Middle frontal gyrus (tissue), 1 donor: ENCODE measurements at regions not wholly inside any gene's neighbourhood (a gene's known extent, or its start where the extent isn't known, plus 50 kb on each side); places are given as distances from the start of the nearest gene placed in this dataset.
"Not testable (repeated sequence)": the region's sequence is repeated elsewhere in the genome, so short reads cannot be mapped to it uniquely, and the experiment has no call there.

Experiments used
- DNase-seq: peaks from one replicate; pipeline ENCODE4 v3.0.0-alpha.2; 2015; ENCODE audit warnings: low spot score; ENCODE audit errors: extremely low spot score

DNA sequence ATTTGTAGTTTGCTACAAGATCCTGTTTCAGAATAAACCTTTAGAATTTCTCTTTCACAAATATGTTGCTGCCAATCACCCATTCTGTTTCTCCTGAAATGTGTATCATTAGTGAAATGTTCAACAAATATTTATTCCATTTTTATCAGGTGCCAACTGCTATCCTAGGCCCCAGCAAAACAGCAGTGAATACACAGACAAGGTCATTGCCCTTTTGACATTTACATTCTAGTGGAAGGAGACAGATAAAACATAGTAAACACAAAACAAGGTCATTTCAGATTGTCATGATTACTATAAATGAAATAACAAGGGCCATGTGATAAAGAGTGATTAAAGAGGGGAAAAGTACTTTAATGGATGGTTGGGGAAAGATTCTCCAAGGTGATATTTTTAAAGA is 404.8 kb upstream of the PHF14 start:
- DNase-seq: no peak

DNA sequence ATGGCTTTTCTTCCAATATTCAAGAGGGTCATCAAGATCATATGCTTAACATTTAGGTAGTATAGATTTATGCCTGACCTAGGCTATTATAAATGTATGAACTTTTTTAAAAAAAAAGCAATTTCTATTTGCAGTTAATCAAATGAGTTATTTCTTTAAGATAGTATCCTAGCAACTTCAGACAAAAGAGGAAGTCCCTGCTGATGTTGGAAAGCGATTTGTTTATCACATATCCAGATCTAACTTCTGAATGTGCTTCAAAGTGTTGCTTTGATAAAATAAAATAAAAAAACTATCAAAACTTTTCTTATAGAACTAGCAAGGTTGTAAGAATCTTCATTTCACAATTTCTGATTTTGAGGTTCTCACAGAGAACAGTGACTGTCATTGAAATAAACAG is 401.9 kb upstream of the PHF14 start:
- no peak for DNase-seq

DNA sequence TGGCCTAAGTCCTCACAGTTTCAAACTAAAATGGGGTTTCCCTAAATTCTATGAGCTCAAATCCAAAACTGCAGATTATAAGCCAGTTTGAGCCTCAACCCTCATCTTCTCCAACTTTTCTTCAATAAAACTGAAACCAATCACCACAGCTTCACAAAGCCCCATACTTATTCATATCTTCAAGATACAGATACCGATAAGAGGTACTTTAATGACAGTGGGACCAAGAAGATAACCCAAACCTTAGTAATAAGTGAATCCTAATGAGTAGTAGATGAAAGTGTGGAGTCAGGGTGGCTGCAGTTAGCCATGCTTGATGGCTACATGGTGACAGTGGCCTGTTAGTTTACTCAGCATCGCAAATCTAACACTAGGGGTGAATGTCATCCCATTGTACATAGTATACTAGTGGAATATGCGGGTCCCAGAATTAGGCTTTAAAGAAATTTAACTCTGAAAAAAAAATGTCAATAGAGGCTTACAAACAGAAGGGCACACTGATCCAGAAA is 395.8 kb upstream of the PHF14 start:
- no peak for DNase-seq

DNA sequence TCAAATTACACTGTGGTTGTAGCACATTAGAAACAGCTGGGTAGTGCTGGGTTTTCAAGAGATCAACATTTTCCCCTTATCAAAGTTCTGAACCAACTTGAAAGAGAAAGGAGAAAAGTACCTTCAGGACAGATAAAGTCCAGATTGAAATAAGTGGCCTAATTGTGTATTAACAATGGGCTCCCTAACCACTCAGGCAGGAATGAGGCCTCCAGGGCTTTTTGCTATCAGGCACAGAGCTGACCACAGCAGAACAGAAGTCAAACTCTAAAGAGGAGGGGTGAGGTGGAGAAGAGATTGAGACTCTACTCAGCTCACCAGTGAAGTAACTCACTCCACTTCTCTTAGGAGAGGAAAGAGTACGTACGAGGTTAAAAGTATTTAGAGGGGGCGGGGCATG is 394.1 kb upstream of the PHF14 start:
- DNase-seq: no peak

DNA sequence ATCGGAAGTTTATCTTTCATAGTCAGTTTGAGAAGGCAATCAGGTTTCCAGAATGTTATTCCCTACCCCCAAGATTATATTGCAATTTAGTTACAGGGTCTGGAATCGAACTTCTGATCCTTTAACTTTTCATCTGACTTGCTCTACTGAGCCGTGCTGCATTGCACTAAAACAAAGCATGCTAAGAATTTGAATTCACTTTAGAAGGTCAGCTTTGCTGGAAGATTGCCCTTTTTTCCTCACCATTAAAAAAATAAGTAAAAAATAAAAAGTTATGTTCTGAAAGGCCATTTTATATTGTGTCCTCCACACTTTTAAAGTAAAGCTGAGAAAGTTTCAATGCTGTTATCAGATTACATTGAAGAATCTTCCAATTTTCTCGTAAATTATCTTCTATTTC is 388.8 kb upstream of the PHF14 start:
- DNase-seq: no peak

DNA sequence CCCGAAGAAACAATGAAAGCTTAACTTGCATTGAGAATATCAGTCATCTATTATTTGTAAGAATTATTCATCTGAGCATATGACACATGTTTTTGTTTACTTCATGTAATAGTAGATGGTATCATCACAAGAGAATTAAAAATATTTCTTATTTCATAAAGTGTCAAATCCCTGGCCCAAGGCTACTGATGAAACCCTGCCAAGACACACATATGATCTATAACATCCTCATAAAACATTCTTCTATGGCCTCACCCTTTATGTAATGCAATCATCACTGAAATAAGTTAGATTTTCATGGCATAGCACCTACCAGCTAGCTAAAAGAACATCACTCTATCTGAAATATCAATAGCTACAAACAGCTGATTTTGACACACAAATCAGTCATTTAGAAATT is 385.6 kb upstream of the PHF14 start:
- DNase-seq: no peak

DNA sequence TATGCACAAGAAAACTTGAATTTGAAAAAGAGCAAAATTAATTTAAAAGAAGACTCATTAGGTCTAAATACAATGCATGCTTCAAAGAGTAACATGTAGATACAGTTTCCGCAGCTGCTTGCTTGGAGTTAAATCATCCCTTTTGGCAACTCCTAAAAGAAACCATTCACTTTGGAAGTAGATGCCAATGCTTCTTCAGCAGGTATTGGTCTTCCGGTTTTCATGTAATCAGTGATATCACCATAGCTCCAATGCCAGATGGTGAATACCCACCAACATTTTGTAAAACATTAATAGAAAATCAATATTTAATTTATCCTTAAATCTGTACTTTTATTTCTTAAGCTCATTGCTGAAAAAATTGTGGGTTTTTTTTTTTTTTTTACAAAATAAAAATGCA is 381.1 kb upstream of the PHF14 start:
- no peak for DNase-seq

DNA sequence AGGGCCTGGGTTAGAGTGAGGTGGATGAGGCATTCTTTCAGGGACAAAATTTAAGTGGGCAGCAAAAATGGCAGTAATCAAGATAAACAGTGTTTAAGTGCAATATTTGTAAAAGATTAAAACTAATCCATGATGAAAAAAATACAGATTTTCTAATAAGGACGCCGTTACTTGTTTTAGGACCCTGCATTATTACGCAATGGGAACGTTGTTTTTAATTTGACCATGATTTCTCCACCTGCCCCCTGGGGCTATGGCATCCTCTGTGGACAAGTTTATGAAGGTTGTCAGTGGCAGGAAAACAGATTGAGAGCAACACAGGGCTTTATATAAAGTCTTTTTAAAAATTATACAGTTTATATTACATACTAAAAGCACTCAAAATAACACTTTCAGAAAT is 380.6 kb upstream of the PHF14 start:
- no peak for DNase-seq

DNA sequence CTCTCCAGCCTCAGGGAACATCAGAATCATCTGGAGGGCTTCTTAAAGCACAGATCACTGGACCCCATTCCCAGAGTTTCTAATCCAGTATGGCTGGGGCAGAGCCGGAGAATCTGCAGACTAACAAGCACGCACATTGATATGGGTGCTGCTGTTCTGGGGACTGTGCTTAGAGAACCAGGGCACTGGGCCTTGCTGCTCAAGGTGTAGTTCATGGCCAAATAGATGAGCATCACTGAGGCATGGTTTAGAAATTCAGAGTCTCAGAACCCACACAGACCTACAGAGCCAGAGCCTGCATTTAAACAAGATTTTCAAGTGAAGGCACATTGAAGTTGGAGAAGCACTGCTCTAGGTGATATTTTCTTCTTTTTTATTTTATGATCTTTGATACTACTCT is 376.8 kb upstream of the PHF14 start:
- DNase-seq: no peak

DNA sequence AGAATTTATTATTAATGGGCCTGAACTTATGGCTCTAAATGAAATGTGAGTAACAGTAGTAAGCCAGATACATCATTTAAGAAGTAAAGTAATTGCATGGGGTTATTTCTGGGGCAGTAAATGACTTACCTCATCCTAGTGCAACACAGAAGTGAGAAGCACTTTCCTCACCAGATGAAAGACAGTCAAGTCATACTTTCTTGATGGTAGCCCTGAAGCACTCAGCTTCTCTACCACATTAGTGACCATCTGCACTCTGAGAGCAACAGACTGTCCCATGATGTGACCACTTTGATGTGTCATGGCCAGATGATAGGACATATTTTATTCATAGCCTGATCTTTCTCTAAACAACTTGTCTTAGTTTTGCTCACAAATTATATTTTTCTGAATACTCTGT is 369.5 kb upstream of the PHF14 start:
- no peak for DNase-seq

DNA sequence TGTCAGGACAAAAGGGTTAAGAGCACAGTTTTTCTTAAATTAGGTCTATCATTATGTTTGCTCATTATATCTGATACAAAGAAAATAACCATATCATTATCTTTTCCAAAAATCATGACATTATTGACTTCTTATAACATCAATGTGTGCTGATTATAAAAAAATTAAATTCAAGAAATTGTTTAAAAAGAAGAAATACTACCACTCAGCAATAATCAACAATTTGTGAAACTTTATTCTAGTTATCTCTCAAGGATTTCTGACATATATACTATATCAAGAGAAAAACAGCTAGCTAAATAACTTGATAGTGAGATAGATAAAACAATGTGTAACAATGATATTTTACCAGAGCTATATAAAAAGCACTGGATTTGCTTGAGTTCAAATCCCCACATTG is 360.7 kb upstream of the PHF14 start:
- no peak for DNase-seq

DNA sequence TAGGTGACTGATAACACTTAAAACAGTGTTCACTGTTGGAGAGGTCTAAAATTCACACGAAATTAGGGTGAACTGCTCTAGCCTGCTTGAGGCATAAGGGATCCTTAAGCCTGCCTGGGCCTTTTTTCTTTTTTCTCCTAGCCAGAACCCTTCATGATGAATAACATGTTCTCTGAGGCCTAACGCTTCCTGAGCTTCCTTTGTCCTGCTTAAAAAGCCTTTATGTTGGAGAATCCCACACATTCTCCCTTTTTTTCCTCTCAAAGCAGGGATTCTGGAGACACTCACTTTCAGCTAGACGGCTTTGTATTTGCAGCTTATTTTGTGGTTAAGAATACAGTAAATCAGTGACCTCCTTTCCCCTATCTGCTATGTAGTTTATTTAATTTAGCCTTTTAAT is 354.7 kb upstream of the PHF14 start:
- DNase-seq: no peak

DNA sequence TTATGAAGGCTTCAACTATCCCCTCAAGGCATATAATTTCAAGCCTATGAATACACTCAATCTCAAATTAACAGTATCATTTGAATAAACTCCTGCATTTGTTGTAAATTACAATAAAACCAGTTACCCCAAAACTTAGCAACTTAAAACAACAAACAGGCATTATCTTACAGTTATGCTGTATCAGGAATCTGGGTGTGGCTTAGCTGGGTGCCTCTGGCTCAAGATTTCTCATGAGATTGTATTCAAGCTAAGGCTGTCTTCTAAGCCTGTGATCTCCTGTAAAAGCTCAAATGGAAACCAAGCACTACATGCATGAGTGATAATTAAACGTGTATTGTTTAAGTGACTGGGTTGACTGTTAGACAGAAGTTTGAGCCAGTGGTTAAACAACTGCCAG is 341.0 kb upstream of the PHF14 start:
- no peak for DNase-seq

DNA sequence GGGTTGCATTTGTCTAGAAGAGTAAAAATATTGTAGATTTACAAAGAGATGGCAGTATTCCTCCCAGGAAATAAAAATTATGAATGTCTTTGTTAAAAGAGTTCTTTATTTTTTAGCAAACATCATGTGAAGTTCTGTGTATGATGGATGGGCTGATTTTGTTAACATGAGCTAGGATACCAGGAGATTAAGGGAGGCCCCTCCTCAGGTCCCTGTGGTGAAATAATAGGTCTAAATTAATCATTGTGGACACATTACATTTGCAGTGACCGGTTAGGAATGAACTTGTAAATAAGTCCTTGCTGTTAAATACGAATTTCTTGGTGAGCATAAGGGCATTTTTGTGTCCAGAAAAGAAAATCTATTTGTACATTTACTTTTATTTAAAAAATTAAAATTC is 339.4 kb upstream of the PHF14 start:
- no peak for DNase-seq

DNA sequence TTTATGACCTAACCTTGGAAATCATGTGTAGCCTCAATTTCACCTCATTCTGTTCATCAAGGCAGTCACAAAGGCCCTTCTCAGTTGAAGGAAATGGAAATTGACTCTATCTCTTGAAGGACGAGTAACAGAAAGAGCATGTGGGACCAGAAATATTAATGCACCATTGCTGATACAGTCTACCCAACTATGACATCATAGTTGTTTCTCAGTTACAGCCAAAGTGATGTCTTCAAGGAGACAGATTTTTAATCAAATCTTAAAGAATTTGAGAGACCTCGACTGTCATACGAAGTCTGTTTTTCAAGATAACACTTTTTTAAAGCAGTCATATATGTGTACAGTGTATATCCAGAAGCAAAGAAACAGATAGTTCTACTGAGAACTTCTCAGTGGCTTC is 335.7 kb upstream of the PHF14 start:
- no peak for DNase-seq

DNA sequence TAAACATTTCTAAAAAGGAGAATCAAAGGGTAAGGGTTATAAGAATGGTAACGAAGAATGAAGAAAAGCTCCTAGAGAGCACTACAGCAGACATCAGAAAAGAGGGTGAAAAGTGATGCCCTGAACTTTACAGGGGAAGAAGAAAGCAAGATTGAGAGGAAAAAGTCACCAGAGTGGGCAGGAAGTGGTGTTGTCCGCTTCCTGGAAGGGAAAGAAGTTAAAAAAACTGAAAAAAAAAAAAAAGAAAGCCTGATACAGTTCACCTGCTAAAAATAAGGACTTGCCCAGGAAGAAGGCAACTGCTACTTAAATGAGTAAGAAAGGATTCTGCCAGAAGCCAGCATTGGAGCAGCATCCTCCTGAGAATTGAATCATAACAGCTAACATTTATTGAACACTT is 330.1 kb upstream of the PHF14 start:
- DNase-seq: no peak

DNA sequence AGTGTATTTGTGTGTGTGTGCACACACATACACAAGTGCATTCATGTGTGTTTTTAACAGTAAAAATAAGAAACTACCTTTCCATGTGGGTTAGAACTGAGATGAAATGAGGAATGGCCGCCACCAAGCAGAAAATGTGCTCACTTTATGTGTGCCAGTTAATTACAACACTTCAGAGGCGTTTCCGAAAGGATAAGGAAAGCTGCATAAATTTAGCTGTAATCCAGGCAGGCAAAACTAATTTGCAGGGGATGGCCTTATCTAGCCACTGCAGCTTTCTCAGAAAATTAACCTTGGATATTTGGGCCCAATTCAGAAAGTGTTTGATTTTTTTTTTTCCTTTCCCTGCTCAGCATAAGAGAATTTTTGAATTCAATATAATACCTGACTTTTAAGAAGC is 328.8 kb upstream of the PHF14 start:
- DNase-seq: no peak

DNA sequence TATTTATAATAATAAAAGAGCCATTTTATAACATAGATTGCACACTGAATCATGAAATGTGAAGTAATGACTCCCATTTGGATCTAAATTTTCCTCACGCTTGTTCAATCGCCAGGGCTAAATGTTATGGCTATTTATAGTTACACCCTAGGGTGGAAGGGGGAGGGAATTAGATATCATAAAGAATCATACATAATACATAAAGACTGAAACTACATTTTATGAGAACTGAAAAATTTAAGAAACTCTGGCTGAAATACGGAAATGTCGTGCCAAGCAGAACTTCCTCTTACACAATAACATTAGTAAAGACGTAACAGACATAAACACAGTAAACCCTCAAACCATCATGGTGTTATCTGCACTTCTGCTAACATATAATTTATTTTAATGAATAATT is 327.5 kb upstream of the PHF14 start:
- no peak for DNase-seq

DNA sequence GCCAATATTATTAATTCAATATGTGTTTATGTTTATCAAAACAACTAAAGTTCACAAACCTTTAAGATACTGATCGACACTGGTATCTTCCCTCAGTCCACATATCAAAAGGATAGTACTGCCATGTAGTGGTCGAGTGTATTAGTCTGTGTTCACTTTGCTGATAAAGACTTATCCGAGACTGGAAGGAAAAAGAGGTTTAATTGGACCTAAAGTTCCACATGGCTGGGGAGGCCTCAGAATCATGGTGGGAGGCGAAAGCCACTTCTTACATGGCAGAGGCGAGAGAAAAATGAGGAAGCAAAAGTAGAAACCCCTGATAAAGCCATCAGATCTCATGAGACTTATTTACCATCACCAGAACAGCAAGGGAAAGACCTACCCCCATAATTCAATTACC is 325.4 kb upstream of the PHF14 start:
- DNase-seq: no peak

DNA sequence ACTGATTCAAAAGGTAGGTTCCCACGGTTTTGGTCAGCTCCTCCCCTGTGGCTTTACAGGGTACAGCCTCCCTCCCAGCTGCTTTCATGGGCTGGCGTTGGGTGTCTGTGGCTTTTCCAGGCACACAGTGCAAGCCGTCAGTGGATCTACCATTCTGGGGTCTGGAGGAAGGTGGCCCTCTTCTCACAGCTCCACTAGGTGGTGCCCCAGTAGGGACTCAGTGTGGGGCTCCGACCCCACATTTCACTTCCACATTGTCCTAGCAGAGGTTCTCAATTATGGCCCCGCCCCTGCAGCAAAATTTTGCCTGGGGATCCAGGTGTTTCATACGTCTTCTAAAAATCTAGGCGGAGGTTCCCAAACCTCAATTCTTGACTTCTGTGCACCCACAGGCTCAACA is 324.6 kb upstream of the PHF14 start:
- DNase-seq: not testable (repeated sequence)

DNA sequence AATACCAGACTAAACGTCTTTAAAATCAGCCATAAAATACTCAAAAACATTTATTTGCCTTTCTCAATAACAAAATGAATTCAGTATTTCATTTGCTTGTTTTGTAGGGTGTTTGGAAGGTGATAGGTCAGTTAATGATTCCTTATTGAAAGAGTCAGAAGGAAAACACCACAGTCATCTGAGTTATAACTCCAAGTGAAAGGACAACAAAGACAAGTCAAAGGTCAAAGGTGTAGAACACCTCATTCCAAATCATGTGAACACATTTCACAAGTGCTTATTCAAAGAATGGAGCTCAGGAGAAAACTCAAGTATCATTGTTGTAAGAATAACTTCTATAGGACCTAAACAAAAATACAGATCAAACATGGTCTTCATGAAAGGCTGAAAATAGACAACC is 318.6 kb upstream of the PHF14 start:
- DNase-seq: no peak

DNA sequence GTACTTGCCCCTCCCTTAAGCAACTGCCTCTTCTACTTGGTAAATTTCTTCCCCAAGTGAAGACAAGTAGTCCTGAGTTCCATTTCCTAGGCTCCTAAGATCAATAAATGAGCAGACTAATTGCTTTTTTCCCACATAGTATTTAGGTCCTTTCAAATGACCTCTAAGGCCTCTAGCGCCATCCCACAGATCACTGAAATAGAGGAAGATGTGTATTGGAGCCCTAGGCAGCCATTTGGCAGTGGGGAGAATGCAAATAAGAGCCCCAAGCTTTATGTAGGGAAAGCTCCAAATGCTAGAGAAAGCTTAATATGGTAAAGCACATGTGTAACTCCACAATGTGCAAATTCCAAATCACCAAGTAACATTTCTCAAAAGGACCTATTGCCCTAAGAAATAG is 316.5 kb upstream of the PHF14 start:
- DNase-seq: no peak

DNA sequence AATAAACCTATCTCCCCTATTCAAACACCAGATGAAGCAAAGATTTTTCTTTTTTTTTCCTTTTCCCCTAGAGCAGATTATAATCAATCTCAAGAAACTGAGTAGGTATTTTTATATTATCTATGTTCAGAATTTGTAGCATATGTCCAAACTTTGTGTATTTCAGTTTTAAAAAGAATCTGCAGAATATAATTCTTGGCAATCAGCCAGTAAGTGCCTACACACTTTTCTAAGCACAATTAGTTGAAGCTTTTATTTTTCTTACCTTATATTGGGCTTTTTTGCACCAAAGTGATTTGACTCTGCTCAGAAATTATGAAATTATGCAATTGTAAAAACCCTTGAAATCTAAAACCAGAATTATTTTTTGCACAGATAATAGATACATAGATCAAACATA is 315.8 kb upstream of the PHF14 start:
- DNase-seq: no peak

DNA sequence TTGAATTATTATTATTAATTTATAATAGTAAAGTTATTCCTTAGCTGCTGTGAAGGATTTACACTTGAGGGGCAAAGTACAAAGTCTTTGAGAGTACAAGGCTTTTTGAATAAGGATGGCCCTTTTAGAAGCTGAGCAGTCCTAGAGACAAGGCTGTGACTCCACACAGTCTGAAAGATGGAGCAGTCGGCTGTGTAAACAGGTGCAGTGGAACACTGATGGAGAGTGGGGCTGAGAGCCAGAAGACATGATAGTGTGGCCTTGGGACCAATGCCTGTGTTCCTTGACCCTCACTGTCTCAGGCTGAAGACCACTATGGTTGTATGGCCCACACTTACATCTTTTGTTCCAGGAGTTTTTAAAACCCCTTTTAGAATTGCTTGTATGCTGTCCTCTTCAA is 311.2 kb upstream of the PHF14 start:
- DNase-seq: no peak
